HG02798 (cell line): ENCODE measurements at regions not wholly inside any gene's neighbourhood (a gene's known extent, or its start where the extent isn't known, plus 50 kb on each side); places are given as distances from the start of the nearest gene placed in this dataset.

ENCODE experiments used
- ATAC-seq: cut with Tn5 transposase; IDR thresholded peaks from one replicate; pipeline ENCODE4 v1.9.1; 2021; ENCODE audit warnings: mild to moderate bottlenecking; ENCODE audit not compliant: unreplicated experiment, poor library complexity

GRCh38 chr14:84208451-84208850 lies 1321.5 kb upstream of the FLRT2 start:
- ATAC-seq = no peak

DNA sequence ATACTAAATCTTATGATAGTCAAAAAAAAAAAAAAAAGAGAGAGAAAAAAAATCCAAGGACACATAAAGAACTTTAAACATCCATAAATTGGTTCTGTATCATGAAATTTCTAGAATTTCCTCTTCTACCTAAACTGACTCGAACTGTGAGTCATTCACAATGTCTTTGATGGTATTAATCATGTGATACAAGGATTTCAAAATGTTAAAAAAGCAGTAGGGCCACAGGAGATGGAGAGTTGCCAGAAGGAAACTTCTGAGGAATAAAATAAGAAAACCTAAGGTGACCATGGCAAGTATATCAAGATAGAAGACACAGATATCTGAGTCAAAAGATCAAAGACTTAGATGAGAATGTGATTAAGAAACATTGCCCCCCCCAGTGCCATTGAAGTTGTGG lies 1320.9 kb upstream of the FLRT2 start:
- ATAC-seq = no peak

DNA sequence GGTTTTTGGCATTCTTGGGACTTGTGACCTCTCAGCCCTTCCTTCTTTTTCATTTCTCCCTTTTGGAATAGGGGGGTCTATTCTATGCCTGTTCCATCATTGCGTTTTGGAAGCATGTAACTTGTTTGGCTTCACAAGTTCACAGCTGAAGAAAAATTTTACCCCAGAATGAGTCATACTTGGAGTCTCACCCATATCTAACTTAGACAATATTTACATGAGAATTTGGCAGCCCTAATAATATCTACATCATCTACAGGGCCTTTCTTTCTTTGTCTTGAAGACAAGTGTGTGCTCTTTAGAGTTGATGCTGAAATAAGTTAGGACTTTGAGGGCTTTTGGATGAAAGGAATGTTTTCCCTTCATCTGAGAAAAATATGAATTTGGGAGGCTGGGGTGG lies 1312.9 kb upstream of the FLRT2 start:
- no peak for ATAC-seq

DNA sequence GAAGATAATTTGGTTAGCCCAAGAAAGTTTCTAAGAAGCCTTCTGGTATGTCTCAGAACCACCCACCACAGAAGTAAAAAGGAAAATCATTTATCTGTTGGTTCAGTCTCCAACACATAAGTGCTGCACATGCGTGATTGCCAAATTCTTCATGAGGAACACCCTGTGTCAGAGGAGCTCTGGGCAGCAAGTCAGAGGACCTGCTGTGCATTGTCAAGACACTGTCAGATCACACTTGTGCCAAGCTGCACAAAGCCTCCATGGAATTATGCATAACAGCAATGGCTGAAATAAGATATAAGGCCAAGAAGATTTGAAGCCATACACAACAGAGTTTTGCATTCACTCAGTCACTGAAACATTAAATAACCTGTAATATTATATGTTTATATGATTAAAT lies 1304.7 kb upstream of the FLRT2 start:
- no peak for ATAC-seq

GRCh38 chr14:84228702-84229101 lies 1301.2 kb upstream of the FLRT2 start:
- no peak for ATAC-seq

DNA sequence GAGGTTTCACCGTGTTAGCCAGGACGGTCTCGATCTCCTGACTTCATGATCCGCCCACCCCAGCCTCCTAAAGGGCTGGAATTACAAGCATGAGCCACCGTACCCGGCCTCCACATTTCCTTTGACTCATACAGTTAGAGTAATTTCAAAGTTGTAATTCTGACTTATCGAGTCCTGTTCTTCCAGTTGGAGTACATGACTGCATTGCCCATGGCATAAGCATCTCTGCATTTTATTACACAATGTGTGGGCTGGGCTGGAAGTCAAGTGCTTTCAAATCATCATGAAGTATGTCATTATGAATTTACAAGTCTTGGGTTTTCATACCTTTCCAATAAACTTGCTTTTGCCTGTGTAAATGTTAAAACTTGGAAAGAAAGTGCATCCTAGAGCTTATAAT lies 1295.7 kb upstream of the FLRT2 start:
- no peak for ATAC-seq

- no peak for ATAC-seq
Measured at GRCh38 chr14:84236290-84236689, 1293.7 kb upstream of the FLRT2 start.

DNA sequence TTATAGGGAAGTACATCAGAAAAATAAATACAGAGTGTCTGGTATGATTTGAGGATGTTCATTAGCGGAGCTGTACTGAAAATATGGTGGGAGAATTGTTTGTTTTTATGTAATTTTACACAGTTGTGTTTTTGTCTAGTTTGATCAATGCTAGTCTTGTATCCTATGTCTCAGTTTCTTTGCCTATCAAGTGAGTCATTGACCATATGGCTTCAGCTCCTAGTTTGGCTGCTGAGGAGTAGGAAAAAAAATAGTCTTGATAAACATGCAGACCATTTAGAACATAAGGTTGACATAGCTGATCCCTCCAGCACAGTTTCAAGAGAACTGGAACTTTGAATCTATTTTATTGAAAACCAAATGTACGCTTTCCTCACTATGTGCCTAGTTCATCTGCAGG lies 1292.1 kb upstream of the FLRT2 start:
- no peak for ATAC-seq

DNA sequence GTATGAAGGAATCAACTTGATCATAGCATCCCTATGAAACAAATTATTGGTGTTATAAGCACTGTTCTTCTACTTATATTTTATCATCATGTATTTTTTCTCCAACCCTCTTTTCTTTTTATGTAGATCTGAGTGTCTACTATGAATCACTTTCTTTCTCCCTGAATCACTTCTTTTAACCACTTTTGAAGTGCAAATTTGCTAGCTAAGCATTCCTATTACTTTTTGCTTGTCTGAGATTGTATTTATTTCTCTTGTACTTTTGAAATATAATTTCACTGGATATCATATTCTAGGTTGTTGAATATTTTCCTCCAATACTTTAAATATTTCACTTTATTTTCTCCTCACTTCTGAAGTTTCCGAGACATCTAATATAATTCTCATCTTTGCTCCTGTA lies 1282.3 kb upstream of the FLRT2 start:
- ATAC-seq = no peak

DNA sequence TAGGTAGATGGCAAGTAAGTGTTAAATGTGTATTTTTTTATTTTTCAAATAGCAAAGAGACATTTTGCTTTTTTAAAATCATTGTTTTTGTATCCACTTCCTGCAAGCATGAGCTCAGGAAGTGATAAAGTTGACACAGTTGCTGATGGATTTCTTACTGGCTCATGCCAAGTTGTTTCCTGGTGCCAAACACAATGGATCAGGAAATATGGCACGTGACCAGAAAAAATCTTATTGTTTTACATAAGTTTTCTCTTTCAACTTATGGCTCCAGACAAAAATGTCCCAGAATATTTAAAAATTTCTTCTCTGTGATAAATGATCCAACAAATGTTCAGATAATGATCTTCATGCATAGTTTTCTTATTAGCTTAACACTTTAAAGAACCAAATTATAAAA lies 1279.1 kb upstream of the FLRT2 start:
- no peak for ATAC-seq

GRCh38 chr14:84251411-84252115 lies 1278.4 kb upstream of the FLRT2 start:
- ATAC-seq = no peak

GRCh38 chr14:84252706-84253105 lies 1277.2 kb upstream of the FLRT2 start:
- no peak for ATAC-seq

GRCh38 chr14:84253326-84253725 lies 1276.6 kb upstream of the FLRT2 start:
- no peak for ATAC-seq

DNA sequence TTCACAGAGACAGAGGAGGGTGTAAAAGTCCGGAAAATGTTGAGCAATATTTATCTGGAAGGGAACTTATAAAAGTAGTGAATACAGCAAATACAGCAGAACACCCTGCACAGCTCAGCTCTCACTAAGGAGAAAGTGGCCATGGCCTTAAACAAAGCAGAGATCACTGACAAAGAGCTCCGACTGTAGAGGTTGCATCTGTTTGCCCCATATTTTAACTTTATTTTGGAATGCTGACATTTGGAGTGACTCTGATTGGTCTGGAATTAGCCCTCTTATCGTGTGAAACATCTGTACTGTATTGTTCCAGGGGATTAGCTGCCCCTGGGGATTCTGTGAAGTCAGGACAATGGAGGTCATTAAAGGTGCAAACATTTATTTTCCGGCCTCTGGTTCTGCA lies 1275.7 kb upstream of the FLRT2 start:
- ATAC-seq = no peak

- ATAC-seq = no peak
Measured at GRCh38 chr14:84262932-84263331, 1267.0 kb upstream of the FLRT2 start.

DNA sequence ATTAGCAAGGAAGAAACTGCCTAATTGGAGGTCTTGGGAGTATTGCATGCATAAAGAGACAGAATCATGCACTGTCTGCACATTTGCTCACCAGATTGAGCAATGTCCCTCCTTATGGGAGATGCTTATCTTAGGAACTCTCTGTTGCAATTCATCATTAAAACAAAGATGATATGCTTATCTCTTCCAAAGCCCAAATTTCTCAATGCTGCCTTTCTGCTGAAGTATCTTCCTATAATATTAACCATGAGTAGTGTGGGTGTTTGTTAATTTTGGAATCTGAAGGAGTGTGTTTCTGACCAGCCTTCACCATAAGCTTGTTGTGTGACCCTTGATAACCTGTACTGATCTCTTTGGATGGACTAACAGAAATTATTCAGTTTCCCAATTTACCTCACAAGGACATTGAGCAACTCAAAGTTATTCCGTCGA lies 1257.6 kb upstream of the FLRT2 start:
- no peak for ATAC-seq

- no peak for ATAC-seq
Measured at GRCh38 chr14:84273181-84273580, 1256.8 kb upstream of the FLRT2 start.

GRCh38 chr14:84282618-84283017 lies 1247.3 kb upstream of the FLRT2 start:
- ATAC-seq = no peak

- no peak for ATAC-seq
Measured at GRCh38 chr14:84288781-84289180, 1241.2 kb upstream of the FLRT2 start.

GRCh38 chr14:84298663-84299195 lies 1231.2 kb upstream of the FLRT2 start:
- no peak for ATAC-seq

DNA sequence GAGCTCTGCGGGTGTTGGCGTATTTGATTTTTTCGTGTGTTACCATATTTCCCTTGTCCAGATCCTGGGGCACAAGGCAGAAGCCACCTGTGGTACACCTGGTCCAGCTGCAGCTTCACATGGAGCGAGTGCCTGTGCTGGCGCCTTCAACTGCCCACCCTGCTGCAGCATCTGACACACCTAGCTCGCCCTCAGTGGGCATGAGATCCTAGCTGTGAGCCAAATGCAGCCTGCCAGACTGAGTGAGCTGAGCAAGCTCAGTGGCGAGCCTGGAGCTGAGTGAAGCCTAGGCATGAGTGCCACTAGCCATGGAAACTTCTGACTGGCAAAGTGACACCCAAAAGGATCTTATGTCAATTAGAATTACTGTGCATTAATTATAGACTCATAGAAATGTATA lies 1226.8 kb upstream of the FLRT2 start:
- ATAC-seq = no peak

- no peak for ATAC-seq
Measured at GRCh38 chr14:84312551-84312950, 1217.4 kb upstream of the FLRT2 start.
